T-helper 2 cell treated with Interferon-gamma antibody and Interleukin-4, amounts not matched to agents 100 ng/mL and 5 ng/mL, for 36 hours (primary cell): ENCODE measurements at regions not wholly inside any gene's neighbourhood (a gene's known extent, or its start where the extent isn't known, plus 50 kb on each side); places are given as distances from the start of the nearest gene placed in this dataset.

Experiments used
- intact Hi-C: fragments of 100-400 bp; cut with micrococcal nuclease; formaldehyde crosslinking; loops from one replicate; pipeline ENCODE4 v1.15.1; 2023

GRCh38 chr20:24866742-24867141 lies 82.3 kb upstream of the CST7 start:
- intact Hi-C loops = no loop called here

- intact Hi-C loops = no loop called here
Measured at GRCh38 chr20:24867556-24867955, 81.5 kb upstream of the CST7 start.

- intact Hi-C loops = no loop called here
Measured at GRCh38 chr20:24868396-24868927, 80.6 kb upstream of the CST7 start.

- intact Hi-C loops = no loop called here
Measured at GRCh38 chr20:24868959-24869358, 80.1 kb upstream of the CST7 start.

- intact Hi-C loops = no loop called here
Measured at GRCh38 chr20:24870057-24870456, 79.0 kb upstream of the CST7 start.

- intact Hi-C loops = no loop called here
Measured at GRCh38 chr20:24870881-24871280, 78.2 kb upstream of the CST7 start.

- intact Hi-C loops = no loop called here
Measured at GRCh38 chr20:24871480-24872213, 77.4 kb upstream of the CST7 start.

GRCh38 chr20:24872291-24873024 lies 76.6 kb upstream of the CST7 start:
- intact Hi-C loops = no loop called here

- intact Hi-C loops = no loop called here
Measured at GRCh38 chr20:24873025-24873620, 75.9 kb upstream of the CST7 start.

GRCh38 chr20:24875078-24875477 lies 74.0 kb upstream of the CST7 start:
- intact Hi-C loops = no loop called here

- intact Hi-C loops = no loop called here
Measured at GRCh38 chr20:24877652-24878051, 71.4 kb upstream of the CST7 start.

- intact Hi-C loops = no loop called here
Measured at GRCh38 chr20:24878657-24879056, 70.4 kb upstream of the CST7 start.

- intact Hi-C loops = no loop called here
Measured at GRCh38 chr20:24879875-24880274, 69.2 kb upstream of the CST7 start.

- intact Hi-C loops = no loop called here
Measured at GRCh38 chr20:24880356-24880755, 68.7 kb upstream of the CST7 start.

GRCh38 chr20:24890286-24890685 lies 58.8 kb upstream of the CST7 start:
- intact Hi-C loops = no loop called here

- intact Hi-C loops = no loop called here
Measured at GRCh38 chr20:24891546-24892393, 57.3 kb upstream of the CST7 start.

GRCh38 chr20:24892522-24892921 lies 56.5 kb upstream of the CST7 start:
- intact Hi-C loops = no loop called here

- intact Hi-C loops = no loop called here
Measured at GRCh38 chr20:24892931-24893330, 56.1 kb upstream of the CST7 start.

GRCh38 chr20:24894488-24894887 lies 54.6 kb upstream of the CST7 start:
- intact Hi-C loops = no loop called here

GRCh38 chr20:24894967-24895366 lies 54.1 kb upstream of the CST7 start:
- intact Hi-C loops = no loop called here

GRCh38 chr20:24895431-24895830 lies 53.6 kb upstream of the CST7 start:
- intact Hi-C loops = no loop called here
